ENCODE measurements at regions not wholly inside any gene's neighbourhood (a gene's known extent, or its start where the extent isn't known, plus 50 kb on each side); places are given as distances from the start of the nearest gene placed in this dataset.

DNA sequence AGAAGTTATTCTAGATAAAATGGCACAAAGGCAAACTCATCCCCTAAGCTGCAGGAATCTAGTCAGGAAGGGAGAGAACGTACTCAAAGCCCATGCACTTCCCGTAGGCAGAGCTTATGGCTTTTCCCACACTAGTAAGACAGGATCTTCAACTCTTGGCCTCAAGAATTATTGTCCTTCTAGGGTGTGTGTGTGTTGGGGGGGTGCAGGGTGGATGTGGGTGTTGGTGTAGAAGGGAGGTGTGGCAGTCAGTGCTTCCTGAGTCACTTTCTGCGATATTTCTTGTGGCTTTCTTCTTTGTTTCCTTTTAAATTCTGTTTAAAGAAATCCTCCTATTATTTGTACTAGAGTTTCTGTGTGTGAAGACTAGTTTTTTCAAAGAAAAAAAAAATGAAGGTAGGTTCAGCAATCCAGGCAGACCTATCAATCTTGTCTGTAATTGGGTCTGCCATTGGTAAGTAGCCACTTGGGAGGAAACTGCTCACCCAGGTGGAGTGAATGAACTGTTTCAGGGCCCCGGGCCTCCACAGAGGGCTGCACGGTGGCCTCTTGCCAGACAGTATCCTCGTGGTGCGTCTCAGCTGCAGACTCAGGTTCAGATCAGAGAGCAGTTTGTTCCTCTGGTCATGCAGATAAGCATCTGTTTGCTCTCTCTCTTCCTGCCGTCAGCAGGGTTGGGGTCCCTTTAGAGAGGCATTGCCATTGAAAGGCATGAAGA lies 131.9 kb downstream of the NPR3 start:
- H3F3A ChIP-seq (ENCODE audit: insufficient read depth, low read length) = no peaks in the 10 kb centered on the region
- H3K4me3 ChIP-seq (ENCODE audit: low read length) = no peak overlapping the region
- H3K27ac ChIP-seq (ENCODE audit: low read length) = no peak overlapping the region
- H4K20me1 ChIP-seq (ENCODE audit: insufficient read depth, low read length) = no peaks in the 10 kb centered on the region
- H2AFZ ChIP-seq (ENCODE audit: low read length) = no peak overlapping the region
- H3K9me2 ChIP-seq (replicated peaks; ENCODE audit: insufficient read depth, low read length) = no peaks in the 10 kb centered on the region
- H3K9ac ChIP-seq (ENCODE audit: low read length) = no peak overlapping the region
- no peaks in the 10 kb centered on the region for H3K4me1 ChIP-seq (ENCODE audit: low read length)
- no peak for DNase-seq
- H3K36me3 ChIP-seq (replicated peaks; ENCODE audit: insufficient read depth, low read length) = no peaks in the 10 kb centered on the region
- H3K79me2 ChIP-seq (ENCODE audit: low read length) = no peaks in the 10 kb centered on the region
- H3K9me3 ChIP-seq (replicated peaks; ENCODE audit: insufficient read depth, low read length) = no peaks in the 10 kb centered on the region
- H3K27me3 ChIP-seq (replicated peaks; ENCODE audit: insufficient read depth, low read length) = no peaks in the 10 kb centered on the region
- TF ChIP-seq EZH2 (optimal IDR thresholded peaks at IDR 0.05; ENCODE audit: low read depth, low read length) (no peak), EZH2phosphoT487 (IDR thresholded peaks at IDR 0.05; ENCODE audit: low read length) (no peak), CTCF (IDR thresholded peaks at IDR 0.05; ENCODE audit: low read length) (no peak)
- no peak overlapping the region for H3K4me2 ChIP-seq (ENCODE audit: low read depth, low read length)

DNA sequence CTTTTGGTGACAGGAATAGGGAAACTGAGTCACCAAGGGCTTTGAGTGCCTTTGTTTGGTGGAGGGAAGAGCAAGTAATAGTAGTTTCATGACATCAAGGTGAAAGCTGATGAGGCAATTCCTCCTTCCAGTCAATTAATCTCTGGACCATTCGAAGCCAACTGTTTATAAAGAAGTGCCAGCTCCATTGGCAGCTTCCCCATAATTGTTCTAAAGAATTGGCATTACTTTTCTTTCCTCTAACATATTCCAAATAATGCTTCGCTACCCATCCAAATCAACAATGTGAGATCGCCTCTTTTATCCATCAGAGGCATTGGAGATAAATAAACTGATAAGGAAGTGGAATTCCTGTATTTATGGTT lies 132.4 kb downstream of the NPR3 start:
- H2AFZ ChIP-seq (ENCODE audit: low read length) = no peak overlapping the region
- no peaks in the 10 kb centered on the region for H3K9me3 ChIP-seq (replicated peaks; ENCODE audit: insufficient read depth, low read length)
- no peaks in the 10 kb centered on the region for H3K27me3 ChIP-seq (replicated peaks; ENCODE audit: insufficient read depth, low read length)
- H3K27ac ChIP-seq (ENCODE audit: low read length) = no peak overlapping the region
- no peak overlapping the region for H3K9ac ChIP-seq (ENCODE audit: low read length)
- H4K20me1 ChIP-seq (ENCODE audit: insufficient read depth, low read length) = no peaks in the 10 kb centered on the region
- H3K36me3 ChIP-seq (replicated peaks; ENCODE audit: insufficient read depth, low read length) = no peaks in the 10 kb centered on the region
- H3K4me1 ChIP-seq (ENCODE audit: low read length) = no peaks in the 10 kb centered on the region
- H3F3A ChIP-seq (ENCODE audit: insufficient read depth, low read length) = no peaks in the 10 kb centered on the region
- no peak for TF ChIP-seq CTCF (IDR thresholded peaks at IDR 0.05; ENCODE audit: low read length)
- TF ChIP-seq EZH2phosphoT487 (IDR thresholded peaks at IDR 0.05; ENCODE audit: low read length) = no peak
- no peak for TF ChIP-seq EZH2 (optimal IDR thresholded peaks at IDR 0.05; ENCODE audit: low read depth, low read length)
- H3K4me3 ChIP-seq (ENCODE audit: low read length) = no peak overlapping the region
- H3K9me2 ChIP-seq (replicated peaks; ENCODE audit: insufficient read depth, low read length) = no peaks in the 10 kb centered on the region
- no peaks in the 10 kb centered on the region for H3K79me2 ChIP-seq (ENCODE audit: low read length)
- DNase-seq = no peak
- no peak overlapping the region for H3K4me2 ChIP-seq (ENCODE audit: low read depth, low read length)

GRCh38 chr5:32845171-32845570 lies 134.1 kb downstream of the NPR3 start:
- Histone ChIP-seq H3K9me2 (replicated peaks; ENCODE audit: insufficient read depth, low read length) (no peaks in the 10 kb centered on the region), H3K4me1 (ENCODE audit: low read length) (no peaks in the 10 kb centered on the region), H3K4me2 (ENCODE audit: low read depth, low read length) (no peak overlapping the region), H3K36me3 (replicated peaks; ENCODE audit: insufficient read depth, low read length) (no peaks in the 10 kb centered on the region), H4K20me1 (ENCODE audit: insufficient read depth, low read length) (no peaks in the 10 kb centered on the region), H3K27me3 (replicated peaks; ENCODE audit: insufficient read depth, low read length) (no peaks in the 10 kb centered on the region), H3K79me2 (ENCODE audit: low read length) (no peaks in the 10 kb centered on the region), H3K4me3 (ENCODE audit: low read length) (no peak overlapping the region), H3K9ac (ENCODE audit: low read length) (no peak overlapping the region), H3K27ac (ENCODE audit: low read length) (no peak overlapping the region), H3K9me3 (replicated peaks; ENCODE audit: insufficient read depth, low read length) (no peaks in the 10 kb centered on the region), H2AFZ (ENCODE audit: low read length) (no peak overlapping the region), H3F3A (ENCODE audit: insufficient read depth, low read length) (no peaks in the 10 kb centered on the region)
- no peak for DNase-seq
- TF ChIP-seq EZH2 (optimal IDR thresholded peaks at IDR 0.05; ENCODE audit: low read depth, low read length) = no peak
- no peak for TF ChIP-seq CTCF (IDR thresholded peaks at IDR 0.05; ENCODE audit: low read length)
- TF ChIP-seq EZH2phosphoT487 (IDR thresholded peaks at IDR 0.05; ENCODE audit: low read length) = no peak
